ENCODE measurements at regions not wholly inside any gene's neighbourhood (a gene's known extent, or its start where the extent isn't known, plus 50 kb on each side); places are given as distances from the start of the nearest gene placed in this dataset.

- Histone ChIP-seq H3K36me3 (no peaks in the 10 kb centered on the region), H3K27ac (no peak overlapping the region), H3K27me3 (peaks cover 0 to 13% of the 10 kb centered on the region in 2 donors), H3K9me3 (peaks cover 0 to 7% of the 10 kb centered on the region in 2 donors), H3K4me1 (no peaks in the 10 kb centered on the region), H3K4me3 (no peak overlapping the region)
- no peak for TF ChIP-seq CTCF (IDR thresholded peaks at IDR 0.05)
- peak in 1 of 4 donors; percentile 25 for DNase-seq
- ATAC-seq, result no peak
- intact Hi-C loops (cut with DNase I), result no loop called here
Measured at GRCh38 chr16:86373276-86373901, 136.9 kb upstream of the FOXF1 start.

GRCh38 chr16:86374603-86375130 is 135.7 kb upstream of the FOXF1 start:
- H3K36me3 ChIP-seq, result no peaks in the 10 kb centered on the region
- DNase-seq (no peak), ATAC-seq (no peak)
- peaks cover 0 to 12% of the 10 kb centered on the region in 2 donors for H3K27me3 ChIP-seq
- H3K4me3 ChIP-seq, result no peak overlapping the region
- H3K4me1 ChIP-seq, result no peaks in the 10 kb centered on the region
- TF ChIP-seq CTCF (IDR thresholded peaks at IDR 0.05), result no peak
- H3K9me3 ChIP-seq, result peaks cover 0 to 7% of the 10 kb centered on the region in 2 donors
- intact Hi-C loops (cut with DNase I), result no loop called here
- no peak overlapping the region for H3K27ac ChIP-seq

GRCh38 chr16:86375364-86375763 is 135.0 kb upstream of the FOXF1 start:
- H3K4me3 ChIP-seq, result no peak overlapping the region
- intact Hi-C loops (cut with DNase I), result no loop called here
- DNase-seq, result no peak
- H3K4me1 ChIP-seq, result no peaks in the 10 kb centered on the region
- no peak for ATAC-seq
- no peak for TF ChIP-seq CTCF (IDR thresholded peaks at IDR 0.05)
- H3K27ac ChIP-seq, result no peak overlapping the region
- no peaks in the 10 kb centered on the region for H3K36me3 ChIP-seq
- H3K9me3 ChIP-seq, result peaks cover 0 to 7% of the 10 kb centered on the region in 2 donors
- peaks cover 0 to 12% of the 10 kb centered on the region in 2 donors for H3K27me3 ChIP-seq

- ATAC-seq, result no peak
- peaks cover 0 to 12% of the 10 kb centered on the region in 2 donors for H3K27me3 ChIP-seq
Measured at GRCh38 chr16:86375851-86376250, 134.5 kb upstream of the FOXF1 start.

More at GRCh38 chr16:86375851-86376250, 134.5 kb upstream of the FOXF1 start:
- no peaks in the 10 kb centered on the region for H3K36me3 ChIP-seq
- TF ChIP-seq CTCF (IDR thresholded peaks at IDR 0.05), result no peak
- no peak overlapping the region for H3K4me3 ChIP-seq
- peaks cover 0 to 7% of the 10 kb centered on the region in 2 donors for H3K9me3 ChIP-seq
- H3K27ac ChIP-seq, result no peak overlapping the region
- no peak for DNase-seq
- H3K4me1 ChIP-seq, result no peaks in the 10 kb centered on the region
- intact Hi-C loops (cut with DNase I), result no loop called here
